VCaP (cell line): ENCODE measurements at regions not wholly inside any gene's neighbourhood (a gene's known extent, or its start where the extent isn't known, plus 50 kb on each side); places are given as distances from the start of the nearest gene placed in this dataset.

Experiments
- H3K27ac ChIP-seq: fragments of 450-650 bp; 2 replicates; pipeline ENCODE4 v1.5.1; 2017
- CTCF ChIP-seq: fragments of 450-650 bp; conservative IDR thresholded peaks from 2 replicates; pipeline ENCODE4 v1.5.1; 2017; ENCODE audit warnings: mild to moderate bottlenecking, moderate library complexity

GRCh38 chr2:142599504-142599903, 278.0 kb upstream of the KYNU start:
- no peak overlapping the region for H3K27ac ChIP-seq
- no peak for TF ChIP-seq CTCF

GRCh38 chr2:142598846-142599245, 278.6 kb upstream of the KYNU start:
- no peak for TF ChIP-seq CTCF
- no peak overlapping the region for H3K27ac ChIP-seq

- H3K27ac ChIP-seq: no peak overlapping the region
- TF ChIP-seq CTCF: no peak
Measured at GRCh38 chr2:142596334-142597088, 281.0 kb upstream of the KYNU start.

GRCh38 chr2:142594935-142595334, 282.5 kb upstream of the KYNU start:
- H3K27ac ChIP-seq: no peak overlapping the region
- TF ChIP-seq CTCF: no peak

DNA sequence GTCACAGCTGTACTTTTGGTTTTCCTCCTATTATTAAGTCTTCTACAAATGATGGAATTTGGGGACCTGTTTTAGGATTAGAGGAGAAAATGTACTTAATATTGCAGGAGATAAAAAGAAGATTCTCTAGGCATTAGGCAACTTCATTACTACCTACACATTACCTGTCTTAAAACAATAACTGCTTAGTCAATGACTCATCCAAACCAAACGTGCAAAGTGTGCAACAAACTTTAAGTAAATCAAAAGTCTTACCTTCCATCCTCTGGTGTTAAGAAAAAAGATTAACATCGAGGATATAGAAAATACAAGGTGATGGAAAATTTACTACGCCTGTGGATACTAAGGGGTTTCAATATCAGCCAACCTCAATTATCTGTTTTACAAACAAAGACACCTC, 285.3 kb upstream of the KYNU start:
- H3K27ac ChIP-seq: no peak overlapping the region
- no peak for TF ChIP-seq CTCF

DNA sequence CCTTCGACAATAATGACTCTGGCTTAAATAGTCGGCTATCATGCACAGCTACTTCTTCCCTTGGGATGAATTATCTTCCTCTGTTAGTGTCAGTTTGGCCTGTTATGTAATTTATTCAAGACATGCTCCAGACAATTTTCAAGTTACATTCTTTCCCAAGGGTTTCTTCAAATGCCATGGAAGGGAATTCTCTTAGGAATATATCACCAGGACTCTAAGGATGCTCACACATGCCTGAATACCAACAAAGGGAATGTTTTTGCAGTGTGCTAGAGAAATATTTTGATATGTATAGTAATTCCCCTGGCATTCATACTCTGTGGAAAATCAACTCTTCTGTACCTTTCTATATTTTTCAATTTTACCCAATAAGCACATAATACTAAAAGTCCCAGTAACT, 286.0 kb upstream of the KYNU start:
- no peak overlapping the region for H3K27ac ChIP-seq
- TF ChIP-seq CTCF: no peak

DNA sequence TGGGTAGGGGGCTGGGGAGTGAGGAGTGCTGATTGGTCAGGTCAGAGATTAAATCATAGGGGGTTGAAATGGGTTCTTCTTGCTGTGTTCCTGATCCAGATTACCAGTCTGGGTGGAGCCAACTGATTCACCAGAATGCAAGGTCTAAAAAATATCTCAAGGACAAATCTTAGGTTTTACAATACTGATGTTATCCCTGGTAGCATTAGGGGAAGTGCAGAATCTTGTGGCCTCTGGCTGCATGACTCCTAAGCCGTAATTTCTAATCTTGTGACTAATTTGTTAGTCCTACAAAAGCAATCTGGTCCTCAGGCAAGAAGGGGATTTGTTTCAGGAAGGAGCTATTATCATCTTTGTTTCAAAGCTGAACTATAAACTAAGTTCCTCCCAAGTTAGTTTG, 289.2 kb upstream of the KYNU start:
- no peak for TF ChIP-seq CTCF
- no peak overlapping the region for H3K27ac ChIP-seq
